Hepatocyte (in vitro differentiated cells): ENCODE measurements at regions not wholly inside any gene's neighbourhood (a gene's known extent, or its start where the extent isn't known, plus 50 kb on each side); places are given as distances from the start of the nearest gene placed in this dataset.

Experiments
- CTCF ChIP-seq: fragments of 200-600 bp; sonication (generic); IDR thresholded peaks from 2 replicates; pipeline ENCODE4 v1.5.1; 2016; ENCODE audit warnings: antibody characterized with exemption, mild to moderate bottlenecking; ENCODE audit not compliant: poor library complexity
- EZH2 ChIP-seq: fragments of 200-600 bp; sonication (generic); IDR thresholded peaks from 2 replicates; pipeline ENCODE4 v1.6.1; 2016; ENCODE audit warnings: antibody characterized with exemption, mild to moderate bottlenecking, borderline replicate concordance
- EZH2phosphoT487 ChIP-seq: fragments of 200-600 bp; sonication (generic); IDR thresholded peaks from one replicate; pipeline ENCODE4 v1.6.1; 2018; ENCODE audit warnings: antibody characterized with exemption, mild to moderate bottlenecking, low read depth, moderate library complexity; ENCODE audit not compliant: unreplicated experiment, severe bottlenecking

DNA sequence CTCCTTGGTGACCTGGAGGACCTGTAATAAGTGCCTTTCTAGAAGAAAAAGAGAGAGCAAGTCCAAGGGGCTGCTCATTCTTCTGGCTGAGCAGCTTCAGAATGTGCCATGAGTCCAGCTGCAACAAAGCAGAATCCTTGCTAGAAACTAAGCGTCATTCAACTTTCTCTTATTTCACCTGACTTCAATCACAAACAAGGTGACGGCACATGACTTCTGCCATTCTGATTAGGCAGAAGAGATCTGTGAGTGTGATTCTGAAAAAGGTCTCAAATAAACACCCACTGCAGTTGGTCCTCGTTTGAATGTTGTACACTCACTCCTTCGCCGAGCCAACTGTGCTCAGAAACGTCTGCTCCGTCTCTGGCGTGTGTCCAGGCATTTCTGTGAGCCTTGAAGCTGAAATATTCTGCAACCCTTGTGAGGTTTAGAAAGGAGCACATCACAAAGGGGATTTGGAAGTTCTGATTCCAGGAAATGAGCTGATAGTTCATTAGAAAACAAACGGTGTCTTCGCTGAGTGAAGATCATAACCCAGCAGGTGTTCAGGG is 623.8 kb upstream of the KIRREL3 start:
- no peak for TF ChIP-seq CTCF
- TF ChIP-seq EZH2phosphoT487: no peak
- no peak for TF ChIP-seq EZH2
